GM19025 (cell line): ENCODE measurements at regions not wholly inside any gene's neighbourhood (a gene's known extent, or its start where the extent isn't known, plus 50 kb on each side); places are given as distances from the start of the nearest gene placed in this dataset.

Experiments used
- ATAC-seq: cut with Tn5 transposase; IDR thresholded peaks from one replicate; pipeline ENCODE4 v1.9.1; 2021; ENCODE audit warnings: mild to moderate bottlenecking, low read depth, moderate library complexity; ENCODE audit not compliant: unreplicated experiment

- ATAC-seq: no peak
These were observed 110.0 kb upstream of the SLC4A7 start for GRCh38 chr3:27594096-27594690.

GRCh38 chr3:27593173-27593572 lies 109.0 kb upstream of the SLC4A7 start:
- ATAC-seq: no peak

GRCh38 chr3:27591312-27592210 lies 107.4 kb upstream of the SLC4A7 start:
- no peak for ATAC-seq

GRCh38 chr3:27590437-27591298 lies 106.5 kb upstream of the SLC4A7 start:
- no peak for ATAC-seq

GRCh38 chr3:27589795-27590194 lies 105.6 kb upstream of the SLC4A7 start:
- no peak for ATAC-seq

- ATAC-seq: no peak
These were observed 101.2 kb upstream of the SLC4A7 start for GRCh38 chr3:27585429-27585828.

DNA sequence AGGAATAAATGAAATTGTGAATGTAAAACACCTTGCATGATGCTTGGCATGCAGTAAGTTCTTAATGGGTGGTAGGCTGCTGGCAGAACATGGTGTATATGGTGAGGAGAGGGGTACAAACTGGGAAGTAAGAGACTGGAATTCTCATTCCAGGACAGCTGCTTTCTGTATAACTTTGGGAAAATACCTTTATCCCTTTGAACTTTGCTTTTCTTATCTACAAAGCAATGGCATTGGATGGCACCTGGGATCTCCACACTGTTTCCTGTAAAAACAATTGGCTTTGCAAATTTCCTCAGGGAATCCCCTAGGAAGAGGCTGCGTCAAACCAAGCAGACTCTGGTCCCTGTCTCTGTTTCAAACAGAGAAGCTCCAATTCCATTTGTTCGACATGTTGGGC lies 100.7 kb upstream of the SLC4A7 start:
- no peak for ATAC-seq

DNA sequence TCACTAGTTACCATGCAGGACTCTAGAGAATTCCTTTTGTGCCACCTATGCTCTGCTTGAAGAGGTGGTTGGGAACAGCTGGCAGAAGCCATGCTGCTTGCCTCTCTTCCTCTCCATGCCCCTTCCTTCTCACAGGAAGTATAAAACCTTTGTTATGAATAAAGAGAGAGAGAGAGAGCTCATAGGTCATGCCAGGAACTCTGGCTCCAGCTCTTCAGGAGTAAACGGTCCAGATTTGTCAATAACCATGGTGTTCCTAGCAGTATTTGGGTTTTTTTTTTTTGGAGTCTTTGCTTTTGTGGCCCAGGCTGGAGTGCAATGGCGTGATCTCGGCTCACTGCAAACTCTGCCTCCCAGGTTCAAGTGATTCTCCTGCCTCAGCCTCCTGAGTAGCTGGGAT lies 97.7 kb upstream of the SLC4A7 start:
- no peak for ATAC-seq

DNA sequence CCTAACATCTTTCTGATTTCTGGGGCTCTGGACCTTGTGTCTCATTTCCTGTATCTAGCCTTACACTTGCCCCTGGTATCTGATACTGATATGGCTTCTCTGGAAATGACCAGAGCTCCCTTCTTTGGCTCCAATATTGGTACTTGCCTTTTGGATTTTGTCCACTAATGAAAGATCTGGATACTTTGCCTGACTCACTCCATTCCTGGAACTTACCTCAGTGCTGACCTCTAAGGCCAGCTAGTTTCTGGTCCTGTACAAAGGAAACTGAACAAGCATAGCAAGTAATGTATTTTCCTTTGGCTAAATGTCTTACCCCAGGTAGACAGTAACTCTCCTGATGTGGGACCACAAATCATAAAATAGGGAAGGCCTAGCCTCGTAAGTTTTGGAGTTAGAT lies 93.8 kb upstream of the SLC4A7 start:
- ATAC-seq: no peak

DNA sequence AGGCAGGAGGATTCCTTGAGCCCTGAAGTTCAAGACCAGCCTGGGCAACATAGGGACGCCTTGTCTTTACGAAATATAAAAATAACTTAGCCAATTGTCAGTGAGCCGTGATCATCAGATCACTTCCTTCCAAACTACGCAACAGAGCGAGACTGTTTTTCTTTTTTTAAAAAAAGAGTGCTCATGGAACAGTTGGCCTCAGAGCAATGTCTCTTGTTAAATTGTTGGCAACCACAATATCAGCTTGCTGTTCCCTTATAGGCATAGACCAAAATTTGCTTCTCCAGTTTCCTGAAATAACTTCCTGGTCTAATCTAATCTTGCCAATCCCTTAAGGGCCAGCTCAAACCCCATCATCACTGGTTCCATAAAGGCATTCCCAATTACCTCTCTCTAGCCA lies 93.3 kb upstream of the SLC4A7 start:
- no peak for ATAC-seq

DNA sequence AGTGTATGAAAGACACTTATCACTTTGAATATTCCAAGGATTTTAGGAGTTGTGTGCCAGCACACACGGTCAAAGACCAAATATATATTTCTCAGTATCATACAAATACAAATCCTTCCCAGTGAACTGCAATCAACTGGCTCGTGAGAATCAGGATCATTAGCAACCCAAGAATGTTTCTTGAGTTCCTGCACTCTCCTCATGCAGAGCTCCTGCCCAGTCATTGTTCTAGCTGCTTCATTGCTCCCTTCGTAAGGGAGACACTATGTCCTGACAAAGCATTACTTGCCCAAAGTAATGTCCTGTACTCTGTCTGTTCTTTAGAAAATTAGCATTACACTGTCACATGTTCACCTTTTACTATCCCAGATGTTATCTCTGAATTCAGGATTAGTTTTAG lies 92.0 kb upstream of the SLC4A7 start:
- ATAC-seq: no peak

DNA sequence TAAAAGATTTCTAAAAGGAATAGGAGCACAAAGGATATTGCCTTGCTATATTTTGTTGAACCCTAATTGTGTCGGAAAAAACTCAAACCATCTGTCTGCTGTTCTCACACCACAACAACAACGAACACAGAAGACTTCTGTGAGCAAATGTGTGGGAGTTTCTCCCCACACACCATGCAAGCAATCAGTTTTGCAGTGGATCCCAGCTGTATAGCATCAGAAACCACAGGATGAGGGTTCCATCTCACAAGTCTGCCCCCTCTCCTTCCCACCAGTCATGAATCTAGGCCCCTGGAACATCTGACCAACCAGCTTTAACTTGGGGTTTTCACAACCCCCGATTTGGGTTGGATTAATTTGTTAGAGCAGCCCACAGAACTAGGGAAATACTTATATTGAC lies 91.3 kb upstream of the SLC4A7 start:
- no peak for ATAC-seq

GRCh38 chr3:27574438-27574795 lies 90.2 kb upstream of the SLC4A7 start:
- no peak for ATAC-seq

DNA sequence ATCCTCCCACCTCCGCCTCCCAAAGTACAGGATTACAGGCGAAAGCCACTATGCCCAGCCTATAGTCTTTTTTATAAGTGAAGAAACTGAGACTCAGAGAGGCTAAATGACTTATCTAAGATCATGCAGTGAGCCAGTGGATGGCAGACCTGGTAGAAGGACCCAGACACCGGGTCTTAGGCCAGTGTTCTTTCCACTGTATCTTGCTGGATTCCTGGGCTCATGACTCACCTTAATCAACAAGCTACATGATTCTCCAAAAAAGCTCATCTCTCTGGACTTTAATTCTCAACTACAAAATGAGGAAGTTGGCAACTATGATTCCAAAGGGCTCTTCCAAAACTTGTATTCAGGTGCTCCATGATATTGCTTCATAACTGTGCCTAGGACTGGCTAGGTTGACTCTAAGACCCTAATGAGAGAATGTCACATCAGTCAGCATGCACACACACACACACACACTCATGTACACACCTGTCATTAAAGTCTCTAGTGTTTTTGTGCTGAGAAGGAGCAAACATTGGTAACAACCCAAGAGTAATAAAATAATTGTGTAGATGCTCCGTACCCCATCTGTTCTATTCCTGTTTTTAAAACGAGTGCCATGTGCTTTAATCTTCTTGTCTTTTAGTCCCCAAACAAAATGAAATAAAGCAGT lies 89.7 kb upstream of the SLC4A7 start:
- ATAC-seq: no peak

GRCh38 chr3:27573138-27573537 lies 89.0 kb upstream of the SLC4A7 start:
- ATAC-seq: no peak

GRCh38 chr3:27571345-27571744 lies 87.2 kb upstream of the SLC4A7 start:
- ATAC-seq: no peak

DNA sequence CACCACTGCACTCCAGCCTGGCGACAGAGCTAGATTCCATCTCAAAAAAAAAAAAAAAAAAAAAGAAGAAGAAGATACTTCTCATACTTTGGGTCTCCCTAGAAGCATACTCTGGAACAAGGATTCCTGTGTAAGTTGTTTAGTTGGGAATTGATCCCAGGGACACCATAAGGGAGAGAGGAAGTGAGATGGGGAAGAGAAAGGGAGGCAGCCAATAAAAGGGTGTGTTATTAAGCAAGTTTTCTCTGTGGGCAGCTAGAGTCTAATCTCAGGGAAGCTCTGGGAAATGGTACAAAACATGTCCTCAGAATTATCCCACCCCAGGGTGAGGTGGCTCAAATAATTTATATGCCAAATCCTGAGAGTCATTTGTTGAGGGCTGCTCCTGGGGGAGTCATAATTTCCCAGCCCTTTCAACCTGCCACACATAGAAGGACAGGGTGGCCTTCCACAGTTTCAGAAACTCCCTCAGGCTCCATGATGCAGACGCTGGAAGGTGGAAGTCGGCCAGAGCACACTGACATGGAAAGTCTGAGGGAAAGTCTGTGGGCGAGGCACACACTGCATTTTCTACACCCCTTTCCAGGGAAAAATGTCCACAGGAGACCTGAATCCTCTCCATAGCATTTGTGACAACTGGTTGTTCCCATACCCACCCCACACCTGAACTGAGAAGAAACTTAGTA lies 86.4 kb upstream of the SLC4A7 start:
- no peak for ATAC-seq

- no peak for ATAC-seq
These were observed 84.2 kb upstream of the SLC4A7 start for GRCh38 chr3:27568393-27568792.

DNA sequence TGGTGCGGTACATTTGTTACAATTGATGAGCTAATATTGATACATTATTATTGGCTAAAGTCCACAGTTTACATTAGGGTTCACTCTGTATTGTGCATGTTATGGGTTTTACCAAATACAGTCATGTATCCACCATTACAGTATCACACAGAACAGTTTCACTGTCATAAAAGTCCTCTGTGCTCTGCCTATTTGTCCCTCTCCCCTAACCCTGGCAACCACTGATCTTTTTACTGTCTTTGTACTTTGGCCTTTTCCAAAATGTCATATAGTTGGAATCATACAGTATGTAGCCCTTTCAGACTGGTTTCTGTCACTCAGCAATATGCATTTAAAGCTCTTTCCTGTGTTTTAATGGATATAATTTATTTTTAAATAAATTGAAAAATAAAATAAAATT lies 83.1 kb upstream of the SLC4A7 start:
- no peak for ATAC-seq

- no peak for ATAC-seq
These were observed 81.1 kb upstream of the SLC4A7 start for GRCh38 chr3:27565201-27565852.
